Tibial nerve (tissue), 4 donors: ENCODE measurements at regions not wholly inside any gene's neighbourhood (a gene's known extent, or its start where the extent isn't known, plus 50 kb on each side); places are given as distances from the start of the nearest gene placed in this dataset.

Source experiments
- DNase-seq, 2 donors: peaks; one replicate each; pipeline ENCODE4 v3.0.0-alpha.2; 2019; ENCODE audit warnings: low spot score in 2 of 2
- H3K27ac ChIP-seq, 4 donors: fragments of 200-600 bp; sonication (generic) in 3 of 4; one replicate each; pipeline ENCODE4 v1.5.1; 2017 to 2019; ENCODE audit warnings: mild to moderate bottlenecking in 1 of 4
- H3K27me3 ChIP-seq, 2 donors: fragments of 200-600 bp; sonication (generic) in 1 of 2; one replicate each; pipeline versions ENCODE4 v1.5.1 to v1.6.0; 2017 to 2019
- H3K36me3 ChIP-seq, 3 donors: fragments of 200-600 bp; sonication (generic); one replicate each; pipeline ENCODE4 v1.5.1; 2018 to 2019
- H3K4me1 ChIP-seq, 4 donors: fragments of 200-600 bp; sonication (generic) in 3 of 4; one replicate each; pipeline ENCODE4 v1.5.1; 2017 to 2019
- H3K4me3 ChIP-seq, 4 donors: fragments of 200-600 bp; sonication (generic) in 3 of 4; one replicate each; pipeline ENCODE4 v1.5.1; 2017 to 2019; ENCODE audit warnings: mild to moderate bottlenecking in 1 of 4, moderate library complexity in 1 of 4
- H3K9me3 ChIP-seq, 4 donors: fragments of 200-600 bp; sonication (generic) in 3 of 4; one replicate each; pipeline ENCODE4 v1.5.1; 2017 to 2019
- CTCF ChIP-seq, 5 experiments: fragments of 200-600 bp in 3 of 5; fragments of 450-650 bp in 2 of 5; sonication (generic) in 3 of 5; IDR thresholded peaks; one replicate each; pipeline ENCODE4 v1.5.1; 2016 to 2019; ENCODE audit warnings: antibody characterized with exemption in 5 of 5, mild to moderate bottlenecking in 3 of 5, moderate library complexity in 2 of 5
- EP300 ChIP-seq, 2 donors: sonication (generic); formaldehyde crosslinking; IDR thresholded peaks; one replicate each; pipeline ENCODE4 v1.6.1; 2017; ENCODE audit warnings: antibody characterized with exemption in 2 of 2, mild to moderate bottlenecking in 1 of 2
- POLR2A ChIP-seq, 2 donors: fragments of 450-650 bp; IDR thresholded peaks; one replicate each; pipeline ENCODE4 v1.6.1; 2017; ENCODE audit warnings: antibody characterized with exemption in 2 of 2, mild to moderate bottlenecking in 2 of 2, moderate library complexity in 2 of 2
- WGBS, 2 donors: methylation state at CpG; one replicate each; pipeline ENCODE4 v1.1.5; 2018; 5-methylcytosine and 5-hydroxymethylcytosine counted together

DNA sequence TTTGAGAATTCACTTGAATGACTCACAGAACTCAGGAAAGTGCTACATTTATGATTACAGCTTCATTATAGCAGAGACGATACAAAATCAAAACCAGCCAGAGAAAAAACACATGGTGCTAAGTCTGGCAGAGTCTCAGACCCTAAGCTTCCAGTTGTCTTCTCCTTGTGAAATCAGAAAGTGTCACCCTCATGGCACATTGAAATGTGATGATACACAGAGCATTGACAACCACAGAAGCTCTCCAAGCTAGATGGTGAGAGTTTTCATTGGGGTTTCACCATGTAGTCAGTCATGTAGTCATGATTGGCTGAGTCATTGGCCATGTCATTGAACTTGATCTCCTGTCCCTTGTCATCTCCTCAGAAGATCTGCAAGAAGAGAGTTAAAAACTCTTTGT lies 526.6 kb downstream of the MRPL39 start:
- no peak for DNase-seq
- Histone ChIP-seq H3K4me3 (no peak overlapping the region), H3K4me1 (no peaks in the 10 kb centered on the region), H3K27ac (no peak overlapping the region), H3K27me3 (no peaks in the 10 kb centered on the region), H3K36me3 (no peaks in the 10 kb centered on the region), H3K9me3 (no peaks in the 10 kb centered on the region)
- 86% methylated on average over 1 of the region's 1 CpG for WGBS, 2 donors
- no peak for TF ChIP-seq EP300 (IDR thresholded peaks at IDR 0.05)
- TF ChIP-seq CTCF (IDR thresholded peaks at IDR 0.05), result no peak
- TF ChIP-seq POLR2A (IDR thresholded peaks at IDR 0.05), result no peak

GRCh38 chr21:25080141-25080540 lies 527.1 kb downstream of the MRPL39 start:
- H3K27ac ChIP-seq, result no peak overlapping the region

DNA sequence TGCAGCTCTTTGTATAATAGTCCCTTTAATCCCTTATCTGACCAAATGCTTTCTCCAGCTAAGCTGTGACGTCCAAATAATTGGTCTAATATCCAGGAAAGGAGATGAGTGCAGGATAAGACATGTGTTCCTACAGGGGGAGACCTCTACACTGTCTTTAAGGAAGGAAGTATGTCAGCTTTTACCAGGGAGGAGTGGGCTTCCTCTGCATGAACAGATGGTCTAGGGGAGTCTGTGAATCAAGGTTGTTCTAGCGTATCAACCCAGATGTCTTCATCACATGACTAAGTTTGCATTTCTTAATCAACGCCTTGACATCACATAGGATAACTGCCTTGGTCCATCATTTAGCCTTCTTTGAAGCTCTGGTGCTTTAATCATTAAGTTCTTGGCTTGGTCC lies 528.2 kb downstream of the MRPL39 start:
- DNase-seq, result no peak
- Histone ChIP-seq H3K27ac (no peak overlapping the region), H3K9me3 (no peaks in the 10 kb centered on the region), H3K27me3 (no peaks in the 10 kb centered on the region), H3K4me3 (no peak overlapping the region), H3K36me3 (no peaks in the 10 kb centered on the region), H3K4me1 (no peaks in the 10 kb centered on the region)
- 60 to 71% methylated on average over 3 of the region's 3 CpGs for WGBS, 2 donors
- TF ChIP-seq EP300 (IDR thresholded peaks at IDR 0.05), result no peak
- TF ChIP-seq POLR2A (IDR thresholded peaks at IDR 0.05), result no peak
- TF ChIP-seq CTCF (IDR thresholded peaks at IDR 0.05), result no peak

More at GRCh38 chr21:25080141-25080540, 527.1 kb downstream of the MRPL39 start:
- DNase-seq, result no peak
- no peak for TF ChIP-seq POLR2A (IDR thresholded peaks at IDR 0.05)
- TF ChIP-seq EP300 (IDR thresholded peaks at IDR 0.05), result no peak
- H3K27me3 ChIP-seq, result no peaks in the 10 kb centered on the region
- 80 to 81% methylated on average over 1 of the region's 1 CpG for WGBS, 2 donors
- no peaks in the 10 kb centered on the region for H3K9me3 ChIP-seq
- no peak overlapping the region for H3K4me3 ChIP-seq
- H3K36me3 ChIP-seq, result no peaks in the 10 kb centered on the region
- H3K4me1 ChIP-seq, result no peaks in the 10 kb centered on the region

DNA sequence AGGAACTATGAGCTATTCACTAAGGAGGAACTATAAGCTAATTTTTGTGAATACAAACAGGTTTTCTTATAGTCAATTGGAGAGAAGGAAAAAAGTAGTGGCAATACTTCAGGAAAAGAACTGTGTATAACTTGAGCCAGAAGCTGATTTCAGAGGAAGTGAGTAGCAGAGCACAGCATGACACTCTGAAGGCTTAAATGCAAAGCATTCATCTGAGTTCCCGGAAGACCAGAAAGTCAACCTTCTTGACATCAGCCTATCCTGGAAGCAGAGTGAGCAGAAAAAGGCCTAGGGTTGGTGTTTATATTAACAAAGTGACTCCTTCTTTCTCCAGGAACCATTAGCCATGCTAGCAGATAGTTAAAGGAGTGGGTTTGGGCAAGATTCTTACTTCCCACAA lies 545.2 kb downstream of the MRPL39 start:
- no peaks in the 10 kb centered on the region for H3K36me3 ChIP-seq
- DNase-seq, result no peak
- no peak for TF ChIP-seq POLR2A (IDR thresholded peaks at IDR 0.05)
- TF ChIP-seq EP300 (IDR thresholded peaks at IDR 0.05), result no peak
- no peak for TF ChIP-seq CTCF (IDR thresholded peaks at IDR 0.05)
- H3K4me1 ChIP-seq, result no peaks in the 10 kb centered on the region
- H3K4me3 ChIP-seq, result no peak overlapping the region
- WGBS, 2 donors, result 32 to 43% methylated on average over 1 of the region's 1 CpG
- no peaks in the 10 kb centered on the region for H3K9me3 ChIP-seq
- no peaks in the 10 kb centered on the region for H3K27me3 ChIP-seq
- H3K27ac ChIP-seq, result no peak overlapping the region

GRCh38 chr21:25054689-25055088 lies 552.6 kb downstream of the MRPL39 start:
- Histone ChIP-seq H3K4me1 (no peaks in the 10 kb centered on the region), H3K27ac (no peak overlapping the region), H3K36me3 (no peaks in the 10 kb centered on the region), H3K9me3 (no peaks in the 10 kb centered on the region), H3K27me3 (no peaks in the 10 kb centered on the region), H3K4me3 (no peak overlapping the region)
- TF ChIP-seq CTCF (IDR thresholded peaks at IDR 0.05), result no peak
- no peak for TF ChIP-seq EP300 (IDR thresholded peaks at IDR 0.05)
- TF ChIP-seq POLR2A (IDR thresholded peaks at IDR 0.05), result no peak
- 48 to 60% methylated on average over 2 of the region's 2 CpGs for WGBS, 2 donors
- no peak for DNase-seq
